H1 (cell line): ENCODE measurements at regions not wholly inside any gene's neighbourhood (a gene's known extent, or its start where the extent isn't known, plus 50 kb on each side); places are given as distances from the start of the nearest gene placed in this dataset.

ENCODE experiments used
- ATF3 ChIP-seq: IDR thresholded peaks from 2 replicates; pipeline ENCODE4 v1.6.1; 2011; ENCODE audit warnings: low read depth, mild to moderate bottlenecking, low read length; ENCODE audit not compliant: insufficient read depth

- no peak for TF ChIP-seq ATF3
Observed at GRCh38 chr5:145243016-145243415, 592.1 kb downstream of the PRELID2 start (continued).
